HG03159 (cell line): ENCODE measurements at regions not wholly inside any gene's neighbourhood (a gene's known extent, or its start where the extent isn't known, plus 50 kb on each side); places are given as distances from the start of the nearest gene placed in this dataset.

Experiments
- ATAC-seq: cut with Tn5 transposase; IDR thresholded peaks from one replicate; pipeline ENCODE4 v1.9.1; 2021; ENCODE audit warnings: mild to moderate bottlenecking, moderate library complexity; ENCODE audit not compliant: unreplicated experiment

DNA sequence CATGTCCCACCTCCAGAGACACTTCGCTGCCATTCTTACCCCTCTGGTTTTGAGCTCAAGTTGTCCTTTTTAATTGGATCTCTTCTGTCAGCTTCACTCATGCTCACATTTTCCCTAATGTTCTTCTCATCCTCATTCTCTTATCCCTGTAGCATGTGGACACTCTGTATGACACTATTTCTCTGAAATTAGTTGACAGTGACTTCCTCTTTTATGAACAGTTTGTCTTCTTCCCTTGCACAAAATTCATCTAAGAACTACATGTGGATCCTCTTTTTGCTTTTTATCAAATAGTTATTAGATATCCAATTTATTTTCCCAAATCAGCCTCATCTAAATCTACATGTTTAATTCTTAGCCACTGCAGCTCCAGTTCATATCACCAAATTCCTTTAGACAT is 676.2 kb downstream of the MAT2B start:
- no peak for ATAC-seq

DNA sequence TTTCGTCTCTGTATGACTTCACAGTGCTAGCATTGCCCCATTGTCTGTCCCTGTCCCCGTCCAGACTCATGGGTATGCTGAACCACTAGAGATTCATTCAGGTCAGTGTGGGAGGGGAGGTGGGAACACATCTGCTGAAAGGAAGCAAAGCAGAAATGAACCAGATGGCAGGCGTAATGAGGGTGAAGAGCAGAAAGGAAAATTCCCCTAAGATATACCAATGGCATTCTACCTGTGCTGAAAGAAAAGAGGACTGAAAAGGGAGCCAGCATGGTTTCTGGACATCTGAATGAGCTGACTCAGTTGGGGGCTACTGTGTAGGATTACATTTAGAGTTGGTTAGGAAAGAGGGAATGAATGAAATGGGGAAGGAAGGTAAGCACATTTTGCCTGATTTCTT is 678.7 kb downstream of the MAT2B start:
- ATAC-seq = no peak

DNA sequence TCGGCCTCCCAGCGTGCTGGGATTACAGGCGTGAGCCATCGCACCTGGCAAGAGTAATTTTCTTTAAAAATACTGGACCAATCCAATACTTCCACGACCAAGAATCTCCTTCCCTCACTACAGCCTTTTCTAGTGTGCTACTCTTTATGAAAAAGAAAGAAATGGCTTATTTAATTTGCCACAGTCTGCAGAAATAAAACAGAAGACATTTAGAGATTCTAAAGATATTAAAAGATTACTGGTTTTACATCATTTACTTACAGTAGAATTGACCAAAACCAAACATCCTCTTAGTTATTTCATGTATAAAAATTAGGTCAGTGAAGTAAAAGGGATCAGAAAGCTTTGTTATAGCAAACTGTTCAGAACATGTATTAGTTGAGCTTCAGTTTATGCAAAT is 679.6 kb downstream of the MAT2B start:
- no peak for ATAC-seq

DNA sequence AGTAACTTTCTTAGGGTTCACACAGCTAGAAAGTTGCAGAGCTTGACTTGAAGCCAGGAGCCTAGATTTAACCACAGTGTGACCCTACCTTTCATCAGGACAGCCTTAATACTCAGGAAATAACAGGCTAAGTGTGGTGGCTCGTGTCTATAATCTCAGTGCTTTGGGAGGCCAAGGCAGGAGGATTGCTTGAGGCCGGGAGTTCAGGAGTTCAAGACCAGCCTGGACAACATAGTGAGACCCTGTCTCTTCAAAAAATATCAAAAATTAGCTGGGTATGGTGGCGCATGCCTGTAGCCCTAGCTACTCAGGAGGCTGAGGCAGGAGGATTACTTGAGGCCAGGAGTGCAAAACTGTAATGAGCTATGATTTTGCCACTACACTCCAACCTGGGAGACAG is 681.1 kb downstream of the MAT2B start:
- ATAC-seq = no peak

DNA sequence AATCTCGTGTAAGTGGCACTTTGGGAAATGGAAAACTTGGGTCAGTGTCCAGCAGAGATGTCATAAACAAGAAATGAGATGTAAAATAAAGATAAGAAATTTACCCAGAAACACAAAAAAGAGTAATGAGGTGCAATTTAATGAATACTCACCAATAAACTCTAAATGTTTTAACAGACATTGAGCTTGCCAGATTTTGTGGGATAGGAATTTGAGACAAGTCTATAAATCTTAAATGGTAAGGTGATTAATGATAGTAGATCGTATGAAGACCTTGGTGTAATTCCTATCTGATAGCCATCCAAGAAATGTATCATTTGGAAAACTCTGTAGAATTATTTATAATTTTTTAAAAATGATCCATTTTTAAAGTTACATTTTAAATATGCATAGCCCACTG is 682.4 kb downstream of the MAT2B start:
- ATAC-seq = no peak

DNA sequence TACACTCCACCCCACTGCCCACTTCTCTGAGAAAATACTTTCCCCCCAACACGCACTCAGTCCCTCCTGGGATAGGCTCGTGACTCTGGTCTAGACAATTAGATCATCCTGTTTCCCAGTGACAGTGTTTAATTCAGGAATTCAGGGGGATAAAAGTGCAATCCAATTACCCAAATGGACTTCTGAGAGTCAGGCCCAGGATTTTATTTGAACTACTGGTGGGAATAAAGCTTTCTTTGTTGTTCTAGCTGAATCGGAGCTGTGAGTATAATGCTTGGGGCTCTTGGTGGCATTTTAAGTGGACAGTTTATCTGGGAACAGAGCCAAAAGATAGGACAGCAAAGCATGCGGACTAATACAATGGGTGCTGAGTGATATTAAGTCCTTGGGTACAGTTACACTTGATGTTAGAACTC is 683.3 kb downstream of the MAT2B start:
- no peak for ATAC-seq

DNA sequence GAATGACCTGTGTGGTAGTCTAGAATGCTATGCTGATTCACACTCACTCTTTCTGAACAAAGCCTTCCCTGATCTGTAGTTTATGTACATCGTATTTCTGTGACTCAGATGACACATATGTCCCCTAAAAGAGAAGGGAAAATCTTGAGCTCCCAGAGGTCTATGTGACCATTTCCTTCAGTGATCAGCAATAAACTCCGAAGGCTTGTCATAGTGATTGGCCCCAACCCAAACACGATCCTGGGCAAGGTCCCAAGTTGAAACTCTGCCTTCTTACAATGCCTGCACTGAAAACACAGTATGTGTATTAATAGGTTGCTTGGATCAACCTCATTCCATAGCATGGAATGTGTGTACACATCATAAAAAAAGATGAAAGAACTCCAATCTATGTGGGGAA is 685.8 kb downstream of the MAT2B start:
- ATAC-seq = no peak

DNA sequence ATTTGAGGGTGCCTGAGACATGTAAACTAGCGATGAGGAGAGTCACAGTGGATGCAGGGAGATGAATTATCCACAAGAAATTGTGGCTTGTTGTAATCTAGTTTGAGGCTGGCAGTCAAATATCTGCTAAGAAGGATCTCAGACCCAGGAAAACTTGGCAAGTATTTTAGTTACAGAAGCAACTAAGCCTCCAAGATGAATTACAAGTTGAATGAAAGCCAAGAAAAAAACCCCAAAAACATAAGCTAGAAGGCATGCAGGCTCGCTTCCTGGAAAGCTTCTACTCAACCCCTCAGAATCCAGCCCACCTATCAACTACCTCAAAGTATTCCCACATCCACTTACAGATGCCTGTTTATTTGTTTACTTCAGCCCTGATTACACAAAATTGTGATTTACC is 696.9 kb downstream of the MAT2B start:
- ATAC-seq = no peak

DNA sequence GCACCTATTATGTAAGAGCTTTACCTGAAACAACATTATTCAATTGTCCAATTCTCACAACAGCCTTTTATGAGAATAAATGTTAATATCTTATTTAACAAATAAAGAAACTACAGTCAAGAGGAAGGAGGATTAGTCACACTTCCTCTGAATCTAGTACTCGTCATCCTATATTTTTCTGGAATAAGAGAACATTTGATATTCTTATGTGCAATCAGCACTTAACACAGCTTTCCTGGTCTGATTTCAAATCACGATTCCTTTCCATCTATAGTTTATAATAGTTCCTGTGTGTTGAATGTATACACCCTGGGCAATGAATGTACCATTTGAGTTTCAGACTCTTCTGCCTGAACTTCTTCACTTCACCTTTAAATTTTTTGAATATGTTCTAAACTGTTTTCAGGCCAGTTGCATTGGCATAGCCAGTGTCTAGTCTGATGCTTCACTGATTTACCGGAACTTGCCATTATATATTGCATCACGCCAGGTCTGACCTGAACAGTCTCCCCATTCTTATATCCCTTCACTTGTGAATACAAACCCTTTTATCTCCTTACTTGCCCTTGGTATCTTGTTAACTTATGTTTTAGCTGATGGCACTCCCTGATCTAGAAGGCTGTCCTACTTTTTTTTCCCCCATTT is 698.3 kb downstream of the MAT2B start:
- ATAC-seq = no peak

DNA sequence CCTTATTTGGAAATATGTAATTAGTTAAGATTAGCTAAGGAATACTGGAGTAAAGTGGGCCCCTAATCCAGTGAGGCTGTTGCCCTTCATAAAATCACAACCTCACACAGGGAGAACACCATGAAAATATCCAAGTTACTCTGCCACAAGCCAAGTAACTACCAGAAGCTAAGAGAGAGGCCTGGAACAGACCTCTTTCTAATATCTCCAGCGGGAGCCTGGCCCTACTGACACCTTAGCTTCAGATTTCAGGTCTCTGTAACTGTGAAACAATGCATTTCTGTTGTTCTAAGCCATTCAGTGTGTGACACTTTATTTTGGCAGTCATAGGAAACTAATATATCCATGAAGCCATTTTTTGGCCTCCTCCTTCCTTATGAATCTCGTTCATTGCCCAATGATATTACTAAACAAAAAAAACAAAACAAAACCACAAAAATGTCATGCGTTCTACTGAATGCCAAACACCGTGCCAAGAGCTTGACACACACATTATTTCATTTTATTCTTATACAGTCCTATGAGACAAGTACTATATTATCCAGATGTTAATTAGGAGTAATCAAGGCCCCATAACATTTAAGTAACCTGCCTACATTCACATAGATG is 699.0 kb downstream of the MAT2B start:
- no peak for ATAC-seq

DNA sequence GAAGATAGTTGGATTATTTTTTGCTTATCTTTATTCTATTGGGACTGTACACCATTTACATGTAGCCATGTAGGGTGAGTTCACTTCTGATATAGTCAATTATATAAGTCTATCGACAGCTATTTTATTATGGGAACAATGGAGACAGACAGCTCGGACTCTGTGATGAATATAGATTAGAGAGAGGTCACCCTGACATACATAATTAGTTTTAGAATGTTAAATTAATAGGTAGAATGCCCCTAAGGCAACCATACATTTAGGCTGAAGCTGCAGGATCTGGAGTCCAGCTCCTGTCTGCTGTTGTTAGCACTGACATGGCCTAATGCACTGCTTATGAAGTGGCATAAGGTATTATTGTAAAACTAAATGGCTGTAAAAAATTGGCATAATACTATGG is 700.8 kb downstream of the MAT2B start:
- no peak for ATAC-seq

DNA sequence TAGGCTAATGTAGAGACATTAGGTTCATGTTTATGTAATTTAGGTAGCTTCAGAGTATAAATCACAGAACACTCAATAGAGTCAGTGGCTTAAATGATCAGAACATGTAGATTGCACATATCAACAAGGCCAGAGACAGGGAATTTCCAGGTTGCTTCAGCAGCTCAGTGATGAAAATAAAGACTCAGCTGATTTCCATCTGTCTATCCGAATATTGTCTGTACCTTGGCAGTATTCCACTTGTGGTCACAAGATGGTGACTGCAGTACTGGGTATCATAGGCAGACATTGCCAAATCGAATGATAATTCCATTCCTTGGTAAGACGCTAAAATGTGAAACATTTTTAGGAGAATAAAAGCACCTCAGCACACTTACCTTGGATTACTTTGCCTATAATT is 702.2 kb downstream of the MAT2B start:
- ATAC-seq = no peak

DNA sequence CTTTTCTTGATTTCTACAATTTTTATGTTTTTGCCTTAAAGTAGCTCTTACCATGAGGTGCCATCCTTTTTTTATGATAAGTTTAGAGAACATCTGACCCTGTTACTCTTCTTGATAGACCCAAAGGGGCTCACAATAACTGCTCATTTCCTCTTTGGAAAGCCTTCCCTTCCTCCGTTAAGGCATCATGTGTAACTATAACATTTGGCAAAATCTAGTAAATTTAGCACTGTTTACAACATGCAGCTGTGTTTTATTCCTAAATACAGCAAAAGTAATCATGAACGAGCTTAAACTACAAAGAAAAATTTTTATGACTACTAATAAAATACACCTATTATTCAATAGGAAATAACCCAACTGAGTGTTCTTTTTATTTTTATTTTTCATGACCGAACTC is 705.1 kb downstream of the MAT2B start:
- no peak for ATAC-seq

DNA sequence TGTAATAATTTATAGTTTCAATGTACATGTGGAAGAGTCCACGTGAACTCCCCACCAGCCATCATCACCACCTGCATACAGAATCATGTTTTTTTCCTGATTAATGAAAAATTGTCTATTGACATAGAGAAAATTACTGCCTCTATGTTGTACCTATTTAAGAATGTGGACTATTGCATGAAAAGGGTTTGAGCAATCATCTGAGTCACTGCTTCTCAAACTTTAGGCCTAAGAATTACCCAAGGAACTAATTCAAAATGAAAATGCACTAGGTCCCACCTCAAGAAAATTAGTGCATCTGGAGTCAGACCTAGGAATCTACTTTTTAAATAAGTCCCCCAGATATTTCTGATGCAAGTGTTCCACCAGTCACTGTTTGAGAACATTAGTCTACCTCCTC is 709.3 kb downstream of the MAT2B start:
- no peak for ATAC-seq

DNA sequence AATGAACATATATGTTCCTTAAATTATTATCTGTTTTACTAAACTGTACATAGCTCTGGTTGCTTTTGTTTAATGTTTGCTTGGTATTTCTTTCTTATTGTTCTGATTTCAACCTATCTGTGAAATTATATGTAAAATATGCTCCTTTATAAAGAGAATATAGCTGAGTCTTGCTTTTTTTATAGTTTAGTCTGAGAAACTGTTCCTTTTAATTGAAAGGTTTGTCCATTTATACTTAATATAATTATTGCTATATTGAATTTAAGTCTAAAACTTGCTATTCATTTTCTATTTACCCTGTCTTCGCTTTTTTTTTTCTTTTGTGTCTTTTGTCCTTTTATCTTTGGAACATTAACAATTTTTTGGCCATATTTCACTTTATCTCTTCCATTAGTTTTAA is 712.0 kb downstream of the MAT2B start:
- no peak for ATAC-seq

DNA sequence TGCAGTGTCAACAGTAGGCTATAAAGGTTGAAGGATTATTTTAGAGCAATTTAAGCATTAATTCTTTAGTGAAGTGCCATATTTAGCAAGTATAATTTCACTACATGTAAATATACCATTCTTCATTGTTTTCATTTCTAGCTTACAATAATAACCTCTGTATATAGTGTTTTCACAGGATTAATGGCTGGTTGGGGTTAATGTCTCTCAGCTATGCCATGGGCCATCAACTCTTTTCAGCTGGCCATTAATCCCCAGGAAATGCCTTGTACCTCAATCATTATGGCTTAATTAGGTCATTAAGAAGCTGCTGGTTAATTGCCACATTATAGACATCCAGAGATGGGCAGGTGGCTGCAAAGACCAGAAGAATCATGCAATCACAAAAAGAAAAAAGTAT is 715.1 kb downstream of the MAT2B start:
- ATAC-seq = no peak

DNA sequence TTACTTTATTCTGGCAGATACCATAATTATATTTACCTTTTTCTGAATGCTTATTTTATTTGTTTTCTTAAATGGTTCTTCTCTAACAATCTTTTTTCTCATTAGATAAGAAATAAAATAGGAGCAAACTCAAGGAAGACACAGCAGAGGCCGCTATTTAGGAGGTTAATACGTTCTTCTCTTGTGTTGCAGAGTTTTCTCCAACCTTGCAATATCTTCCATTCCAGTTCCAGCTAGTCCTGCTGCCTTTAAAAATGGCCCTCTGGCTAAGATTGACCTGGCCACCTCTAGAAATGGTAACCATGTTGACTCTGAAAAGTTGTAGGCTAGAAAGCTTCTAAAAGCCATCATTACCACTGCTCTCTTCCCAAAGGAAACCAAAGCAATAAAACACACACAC is 718.8 kb downstream of the MAT2B start:
- no peak for ATAC-seq

DNA sequence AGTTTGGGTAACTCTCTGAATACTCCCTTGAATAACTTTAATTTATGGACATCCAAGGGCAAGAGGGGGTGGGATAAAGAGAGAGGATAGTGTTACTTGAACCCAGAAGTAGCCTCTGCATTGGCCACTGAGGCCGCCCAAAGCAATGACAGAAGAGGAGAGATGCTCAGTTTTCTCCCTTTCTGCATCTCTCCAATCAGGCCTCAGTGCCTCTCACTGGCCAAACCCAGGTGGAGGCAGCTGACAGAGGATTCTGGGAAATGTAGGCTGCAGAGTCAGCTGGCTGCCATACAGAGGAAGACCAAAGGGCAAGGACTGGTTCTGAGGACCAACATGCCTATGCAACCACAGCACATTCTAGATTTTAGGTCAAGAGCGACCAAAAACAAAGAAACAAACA is 719.4 kb downstream of the MAT2B start:
- no peak for ATAC-seq

DNA sequence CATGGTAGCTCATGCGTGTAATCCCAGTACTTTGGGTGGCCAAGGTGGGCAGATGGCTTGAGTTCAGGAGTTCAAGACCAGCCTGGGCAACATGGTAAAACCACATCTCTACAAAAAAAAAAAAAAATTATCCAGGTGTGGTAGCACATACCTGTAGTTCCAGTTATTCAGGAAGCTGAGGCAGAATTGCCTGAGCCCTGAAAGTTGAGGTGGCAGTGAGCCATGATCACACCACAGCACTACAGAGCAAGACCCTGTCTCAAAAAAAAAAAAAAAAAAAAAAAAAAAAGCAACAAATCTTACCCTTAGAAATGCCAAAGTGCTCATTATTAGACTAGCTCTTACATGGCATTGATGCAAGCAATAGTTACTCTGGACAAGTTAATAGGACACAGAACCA is 724.9 kb downstream of the MAT2B start:
- no peak for ATAC-seq

DNA sequence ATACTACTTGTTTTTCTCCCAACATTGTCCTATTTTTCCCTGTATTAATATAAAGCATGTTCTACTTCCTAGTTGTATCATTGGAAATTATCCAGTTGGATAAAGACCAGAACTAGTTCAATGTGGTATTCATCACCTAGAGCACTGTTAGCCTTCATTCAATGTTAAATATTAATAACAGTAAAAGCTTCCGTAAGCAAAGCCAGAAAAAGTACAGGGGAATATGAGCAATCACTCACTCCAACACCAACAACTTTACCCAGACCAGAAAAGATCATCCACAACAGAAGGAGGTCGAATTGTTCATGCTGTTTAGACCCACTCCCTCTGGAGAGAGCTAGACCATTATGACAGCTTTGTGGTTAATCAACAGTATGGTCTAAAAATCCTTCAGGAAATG is 728.4 kb downstream of the MAT2B start:
- ATAC-seq = no peak

DNA sequence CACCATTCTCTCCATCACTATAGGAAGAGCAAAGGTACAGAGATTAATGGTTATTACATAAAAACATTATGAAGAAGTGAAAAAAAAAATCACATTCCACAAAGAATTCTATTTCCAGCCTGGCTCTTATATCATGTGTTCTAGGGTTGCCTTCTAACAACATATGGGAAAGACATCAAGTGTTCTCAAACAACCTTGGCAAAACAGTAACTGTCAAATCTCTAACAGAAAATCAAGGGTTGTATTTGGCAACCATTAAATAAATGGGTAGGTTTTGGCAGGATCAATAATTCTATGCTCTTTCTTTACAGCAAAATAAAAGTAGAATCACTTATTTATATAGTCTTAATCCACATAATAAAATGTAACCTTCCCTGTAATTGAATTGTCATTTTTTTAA is 728.9 kb downstream of the MAT2B start:
- no peak for ATAC-seq

DNA sequence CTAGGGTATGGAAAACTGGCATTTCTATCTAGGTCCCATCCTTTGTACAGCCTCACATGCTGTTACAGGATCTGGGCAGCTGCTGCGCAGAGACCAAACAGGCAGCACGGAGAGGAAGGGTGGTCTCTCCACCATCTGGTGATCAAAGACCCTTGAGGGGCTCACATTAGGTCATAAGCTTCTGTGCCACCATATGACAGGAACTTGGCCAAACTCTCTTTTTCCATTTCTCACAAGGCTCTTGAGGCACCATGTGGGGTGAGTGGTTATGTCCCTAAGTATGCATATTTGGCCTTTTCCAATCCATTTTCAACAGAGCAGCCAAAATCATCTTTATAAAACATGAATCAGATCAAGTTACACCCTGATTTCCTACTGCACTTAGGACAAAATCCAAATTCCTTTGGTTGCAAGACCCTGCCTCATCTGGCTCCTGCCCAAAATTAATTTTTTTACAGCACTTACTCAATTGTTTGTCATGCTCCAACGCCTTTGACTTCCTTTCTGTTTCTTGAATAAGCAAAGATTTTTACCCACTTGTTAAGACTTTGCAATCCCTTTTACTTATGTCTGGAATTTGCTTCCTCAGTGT is 730.0 kb downstream of the MAT2B start:
- no peak for ATAC-seq

DNA sequence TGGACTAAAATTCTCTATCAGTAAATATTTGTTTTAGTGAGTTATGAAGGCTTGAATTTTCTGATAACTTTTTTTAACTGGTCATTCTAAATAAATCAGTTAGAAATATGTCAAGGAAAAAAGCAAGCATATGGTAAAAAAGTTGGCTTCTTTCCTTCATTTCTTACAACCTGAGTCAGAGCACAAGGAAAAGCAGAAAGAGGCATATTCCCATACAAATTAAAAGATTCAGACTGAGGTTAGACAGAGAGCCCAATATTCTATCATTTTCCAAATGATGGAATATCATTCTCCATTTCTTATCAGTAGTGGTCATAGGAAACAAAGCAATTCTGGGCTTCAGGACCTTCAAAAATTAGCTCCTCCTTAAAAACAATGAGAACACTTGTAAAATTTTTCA is 732.1 kb downstream of the MAT2B start:
- ATAC-seq = no peak
